BJ (cell line): ENCODE measurements at regions not wholly inside any gene's neighbourhood (a gene's known extent, or its start where the extent isn't known, plus 50 kb on each side); places are given as distances from the start of the nearest gene placed in this dataset.
"Not testable (repeated sequence)": the region's sequence is repeated elsewhere in the genome, so short reads cannot be mapped to it uniquely, and the experiment has no call there.

Source experiments
- CTCF ChIA-PET: fragments of 350-600 bp; formaldehyde crosslinking; extraction: SDS; loops from one replicate; lab custom pipeline; 2021; ENCODE audit warnings: antibody characterized with exemption, inconsistent platforms; lab: Yijun Ruan, JAX
- POLR2A ChIA-PET: fragments of 300-600 bp; sonication (Branson Sonifier 250); formaldehyde crosslinking; extraction: SDS; loops from one replicate; lab custom pipeline; 2021; ENCODE audit warnings: antibody characterized with exemption; lab: Charles Lee
- DNase-seq: peaks from one replicate; pipeline ENCODE4 v3.0.0-alpha.2; 2011; ENCODE audit warnings: low read depth
- H3K27me3 ChIP-seq: 2 replicates; pipeline ENCODE4 v1.6.0; 2011; ENCODE audit warnings: low read length; ENCODE audit not compliant: control insufficient read depth, insufficient read depth
- H3K36me3 ChIP-seq: 2 replicates; pipeline ENCODE4 v1.5.1; 2011; ENCODE audit warnings: low read length; ENCODE audit not compliant: control insufficient read depth, insufficient read depth
- H3K4me3 ChIP-seq: 2 replicates; pipeline ENCODE4 v1.5.1; 2011; ENCODE audit warnings: low read depth, mild to moderate bottlenecking, control low read depth, low read length
- CTCF ChIP-seq: IDR thresholded peaks from 2 replicates; pipeline ENCODE4 v1.5.1; 2011; ENCODE audit warnings: low read depth, mild to moderate bottlenecking, control low read depth, inconsistent platforms, low read length, moderate library complexity; ENCODE audit not compliant: insufficient read depth

DNA sequence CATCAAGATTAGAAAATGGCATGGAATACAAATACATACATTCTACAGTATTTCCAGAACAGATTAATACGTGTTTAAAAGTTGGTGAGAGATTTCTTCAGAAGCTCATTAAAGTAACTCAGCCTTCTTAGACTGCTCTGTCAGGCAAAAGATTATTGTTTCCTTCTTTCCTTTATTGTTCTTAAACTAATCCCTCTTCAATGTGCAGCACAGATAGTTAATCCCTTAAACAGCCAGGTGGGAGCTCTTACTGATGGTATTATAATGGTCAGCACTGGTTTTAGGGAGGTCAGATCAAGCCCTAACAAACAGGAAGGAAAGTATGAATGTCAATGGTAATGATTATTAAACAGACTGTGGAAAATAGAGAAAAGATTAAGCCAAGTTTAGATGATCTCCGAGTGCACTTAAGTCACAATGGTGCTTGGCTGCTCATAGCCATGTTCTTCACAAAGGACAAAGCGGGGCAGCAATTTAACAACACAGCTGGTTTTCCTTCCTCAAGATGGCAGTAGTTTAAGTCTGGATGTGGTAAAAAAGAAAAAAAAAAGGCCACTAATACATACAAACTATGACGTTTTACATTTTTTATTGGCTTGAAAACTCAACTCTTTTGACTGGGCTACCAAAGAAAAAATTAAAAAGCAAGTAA, 992.6 kb downstream of the PCDH9 start:
- POLR2A ChIA-PET: no interaction called here
- no peaks in the 10 kb centered on the region for H3K36me3 ChIP-seq
- no peak overlapping the region for H3K4me3 ChIP-seq
- CTCF ChIA-PET: interaction anchor here (0.9 kb wide), 1 partner anchor 22 kb away, joined by 4 read pairs; no protein-coding TSS in a partner anchor
- no peak for DNase-seq
- TF ChIP-seq CTCF: no peak
- H3K27me3 ChIP-seq: no peaks in the 10 kb centered on the region

GRCh38 chr13:66234159-66234558, 996.0 kb downstream of the PCDH9 start:
- Histone ChIP-seq H3K36me3 (no peaks in the 10 kb centered on the region), H3K27me3 (no peaks in the 10 kb centered on the region), H3K4me3 (no peak overlapping the region)
- CTCF ChIA-PET: no interaction called here
- no peak for TF ChIP-seq CTCF
- POLR2A ChIA-PET: no interaction called here
- DNase-seq: no peak

DNA sequence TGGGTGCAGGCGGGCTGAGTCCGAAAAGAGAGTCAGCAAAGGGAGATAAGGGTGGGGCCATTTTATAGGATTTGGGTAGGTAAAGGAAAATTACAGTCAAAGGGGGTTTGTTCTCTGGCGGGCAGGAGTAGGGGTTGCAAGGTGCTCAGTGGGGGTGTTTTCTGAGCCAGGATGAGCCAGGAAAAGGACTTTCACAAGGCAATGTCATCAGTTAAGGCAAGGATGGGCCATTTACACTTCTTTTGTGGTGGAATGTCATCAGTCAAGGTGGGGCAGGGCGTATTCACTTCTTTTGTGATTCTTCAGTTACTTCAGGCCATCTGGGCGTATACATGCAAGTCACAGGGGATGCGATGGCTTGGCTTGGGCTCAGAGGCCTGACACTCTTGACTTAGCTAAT, 998.2 kb downstream of the PCDH9 start:
- H3K4me3 ChIP-seq, H3K36me3 ChIP-seq, DNase-seq, POLR2A ChIA-PET, CTCF ChIA-PET, H3K27me3 ChIP-seq: not testable (repeated sequence)

- Histone ChIP-seq H3K36me3 (no peaks in the 10 kb centered on the region), H3K4me3 (no peak overlapping the region), H3K27me3 (no peaks in the 10 kb centered on the region)
- POLR2A ChIA-PET: no interaction called here
- no peak for DNase-seq
- CTCF ChIA-PET: interaction anchor here (1.2 kb wide), 1 partner anchor 22 kb away, joined by 5 read pairs; no protein-coding TSS in a partner anchor
- no peak for TF ChIP-seq CTCF
Measured at GRCh38 chr13:66225072-66225471, 1005.1 kb downstream of the PCDH9 start.

DNA sequence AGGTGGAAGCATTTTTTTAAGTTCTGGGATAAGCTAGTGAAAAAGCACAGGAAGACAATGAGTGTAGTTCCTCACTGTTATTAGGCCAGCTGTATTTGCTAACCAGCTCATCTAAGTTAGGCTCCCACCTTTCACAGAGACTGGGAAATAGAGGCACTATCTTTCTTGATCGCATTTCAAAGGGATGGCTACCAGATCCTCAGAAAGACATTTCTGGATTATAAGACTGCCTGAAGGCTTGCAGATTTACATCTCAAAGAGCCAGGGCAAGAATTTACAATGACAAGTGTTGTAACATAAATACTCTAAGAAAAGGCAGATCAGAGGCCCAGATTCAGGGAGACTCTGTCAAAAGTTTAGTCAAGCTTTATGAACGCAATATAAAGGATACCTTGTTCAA, 1005.5 kb downstream of the PCDH9 start:
- no peak for TF ChIP-seq CTCF

GRCh38 chr13:66222926-66223325, 1007.2 kb downstream of the PCDH9 start:
- ChIA-PET CTCF (no interaction called here), POLR2A (no interaction called here)
- no peaks in the 10 kb centered on the region for H3K36me3 ChIP-seq
- TF ChIP-seq CTCF: no peak
- no peak for DNase-seq
- no peaks in the 10 kb centered on the region for H3K27me3 ChIP-seq
- no peak overlapping the region for H3K4me3 ChIP-seq

More for the DNA sequence above, 1005.5 kb downstream of the PCDH9 start:
- H3K27me3 ChIP-seq: no peaks in the 10 kb centered on the region
- no peaks in the 10 kb centered on the region for H3K36me3 ChIP-seq
- POLR2A ChIA-PET: no interaction called here
- CTCF ChIA-PET: interaction anchor here (0.6 to 1.2 kb wide), 2 partner anchors 22 to 205 kb away, joined by 3 to 5 read pairs; no protein-coding TSS in a partner anchor
- H3K4me3 ChIP-seq: no peak overlapping the region
- no peak for DNase-seq
